HG02885 (cell line): ENCODE measurements at regions not wholly inside any gene's neighbourhood (a gene's known extent, or its start where the extent isn't known, plus 50 kb on each side); places are given as distances from the start of the nearest gene placed in this dataset.
"Not testable (repeated sequence)": the region's sequence is repeated elsewhere in the genome, so short reads cannot be mapped to it uniquely, and the experiment has no call there.

Experiments used
- ATAC-seq: cut with Tn5 transposase; IDR thresholded peaks from one replicate; pipeline ENCODE4 v1.9.1; 2021; ENCODE audit warnings: mild to moderate bottlenecking; ENCODE audit not compliant: unreplicated experiment, poor library complexity

DNA sequence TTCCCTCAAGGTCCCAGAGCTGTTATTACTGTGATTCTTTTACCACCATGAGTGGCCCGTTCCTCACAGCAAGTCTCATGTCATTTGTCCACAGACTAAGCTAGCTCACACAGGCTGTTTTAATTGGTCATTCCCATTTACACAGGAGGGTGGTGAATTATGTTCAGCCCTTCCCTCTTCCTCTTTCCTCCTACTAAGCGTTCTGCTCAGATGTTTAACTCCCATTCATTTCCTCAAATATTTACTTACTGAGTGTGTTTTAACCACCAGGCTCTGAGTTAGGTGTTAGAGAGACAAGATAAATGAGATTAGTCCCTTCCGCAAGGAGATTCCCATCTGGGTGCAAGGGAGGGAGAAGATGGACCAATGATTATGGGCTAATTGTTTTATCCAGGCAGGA, 403.6 kb upstream of the ACVR2A start:
- no peak for ATAC-seq

DNA sequence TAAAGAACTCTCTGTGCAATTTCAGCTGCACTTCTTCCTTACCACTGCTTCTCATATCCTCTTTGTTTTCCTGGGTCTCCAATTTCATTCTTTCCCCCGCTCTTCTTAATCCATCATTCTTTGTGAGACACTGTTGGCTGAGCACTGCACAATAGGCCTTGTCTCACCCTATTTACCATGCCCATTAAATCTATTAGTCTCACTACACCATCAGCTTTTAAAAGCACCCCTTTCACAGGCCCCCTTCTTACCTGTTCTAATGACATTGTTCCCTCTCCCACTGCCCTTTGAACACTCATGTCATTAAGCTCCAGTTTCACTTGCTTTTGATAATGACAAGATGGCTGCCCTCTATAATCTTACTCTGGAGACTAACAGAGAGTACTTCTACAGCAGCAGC, 404.1 kb upstream of the ACVR2A start:
- no peak for ATAC-seq

DNA sequence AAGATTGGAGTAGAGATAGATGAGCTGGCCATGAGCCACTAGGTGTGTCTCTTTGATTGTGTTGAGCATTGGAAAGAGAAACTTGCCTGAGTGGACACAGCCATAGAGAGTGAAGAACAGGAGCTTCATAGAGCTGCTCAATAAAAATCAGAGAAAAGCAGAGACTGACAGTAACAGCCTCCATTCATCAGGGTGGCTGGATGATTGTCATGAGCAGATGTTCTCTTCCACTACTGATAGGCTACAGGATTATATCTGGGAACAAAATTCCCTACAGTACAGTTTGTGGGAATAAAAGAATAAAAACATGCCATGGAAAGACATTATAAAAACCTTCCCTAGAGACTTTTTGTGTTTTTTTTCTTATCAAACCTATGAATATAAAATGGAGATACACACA, 404.8 kb upstream of the ACVR2A start:
- ATAC-seq = no peak

DNA sequence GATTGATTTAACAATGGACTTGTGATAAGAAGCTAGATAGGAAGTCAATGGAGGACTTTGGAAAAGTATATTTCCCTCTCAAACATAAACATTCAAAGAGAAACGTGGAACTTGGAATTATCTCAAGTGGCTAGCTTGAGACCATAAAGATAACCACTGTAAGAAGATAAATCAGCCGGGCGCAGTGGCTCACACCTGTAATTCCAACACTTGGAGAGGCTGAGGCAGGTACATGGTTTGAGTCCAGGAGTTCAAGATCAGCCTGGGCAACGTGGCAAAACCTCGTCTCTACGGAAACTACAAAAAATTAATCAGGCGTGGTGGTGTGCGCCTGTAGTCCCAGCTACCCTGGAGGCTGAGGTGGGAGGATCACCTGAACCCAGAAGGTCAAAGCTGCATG, 405.9 kb upstream of the ACVR2A start:
- no peak for ATAC-seq

DNA sequence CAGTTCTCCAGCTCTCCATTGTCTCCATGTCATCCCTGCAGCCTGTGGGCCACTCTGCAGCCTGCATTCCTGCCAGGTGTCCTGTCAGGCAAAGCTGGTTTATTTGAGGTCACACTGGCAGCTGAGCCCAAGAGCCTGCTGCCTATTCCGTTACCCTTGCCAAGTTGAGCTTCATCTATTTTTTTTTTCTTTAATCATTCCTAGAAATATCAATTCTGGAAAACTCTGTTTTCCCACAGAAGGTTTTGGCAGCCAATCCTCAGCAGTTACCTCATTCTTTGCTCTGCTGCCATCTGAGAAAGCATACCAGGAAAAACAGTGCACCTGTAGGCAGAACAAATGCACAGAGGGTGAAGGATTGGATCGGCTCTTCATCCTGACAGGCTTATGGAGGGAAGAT, 411.0 kb upstream of the ACVR2A start:
- no peak for ATAC-seq

DNA sequence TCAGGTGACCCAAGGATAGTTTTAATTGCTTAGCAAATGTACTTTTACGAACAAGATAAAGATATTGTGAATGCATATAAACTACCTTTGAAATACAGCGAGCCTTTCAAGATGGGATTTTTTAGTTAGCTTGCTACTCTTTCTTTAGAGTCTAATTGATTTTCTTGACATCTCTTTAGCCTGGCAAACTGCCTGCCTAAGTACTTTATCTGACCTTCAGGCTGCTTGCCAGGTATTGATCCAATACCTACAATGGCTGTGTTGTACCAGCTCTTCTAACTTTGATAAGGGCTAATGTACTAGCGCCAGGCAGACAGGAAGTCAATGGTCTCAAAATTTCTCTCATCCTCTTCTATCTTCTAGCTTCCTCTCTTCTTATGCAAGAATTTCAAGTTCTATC, 414.4 kb upstream of the ACVR2A start:
- no peak for ATAC-seq

DNA sequence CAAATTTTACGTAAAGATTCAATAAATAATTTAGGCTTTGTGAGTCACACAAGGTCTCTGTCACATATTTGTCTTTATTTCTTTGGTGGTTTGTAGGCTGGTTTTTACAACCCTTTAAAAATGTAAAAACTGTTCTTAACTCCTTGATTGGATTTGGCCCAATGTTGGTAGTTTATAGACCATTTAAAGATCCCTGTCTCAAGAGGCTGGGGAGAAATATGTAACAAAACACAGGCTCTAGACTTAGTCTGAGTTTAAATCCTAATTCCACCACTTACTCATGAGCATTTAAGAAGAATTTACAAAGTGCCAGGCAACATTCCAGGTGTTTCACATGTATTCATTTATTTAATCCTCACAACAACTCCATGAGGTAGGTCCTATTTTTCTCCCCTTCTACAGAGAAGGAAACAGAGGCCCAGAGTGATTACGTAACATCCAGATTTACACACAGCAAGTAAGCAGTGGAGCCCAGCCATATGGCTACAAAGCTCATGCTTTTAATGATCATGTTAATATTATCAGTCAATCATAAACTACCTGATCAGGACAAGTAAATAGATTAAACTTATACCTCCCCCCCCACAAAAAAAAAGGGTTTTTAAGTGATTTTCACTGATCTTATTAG, 416.6 kb upstream of the ACVR2A start:
- no peak for ATAC-seq

DNA sequence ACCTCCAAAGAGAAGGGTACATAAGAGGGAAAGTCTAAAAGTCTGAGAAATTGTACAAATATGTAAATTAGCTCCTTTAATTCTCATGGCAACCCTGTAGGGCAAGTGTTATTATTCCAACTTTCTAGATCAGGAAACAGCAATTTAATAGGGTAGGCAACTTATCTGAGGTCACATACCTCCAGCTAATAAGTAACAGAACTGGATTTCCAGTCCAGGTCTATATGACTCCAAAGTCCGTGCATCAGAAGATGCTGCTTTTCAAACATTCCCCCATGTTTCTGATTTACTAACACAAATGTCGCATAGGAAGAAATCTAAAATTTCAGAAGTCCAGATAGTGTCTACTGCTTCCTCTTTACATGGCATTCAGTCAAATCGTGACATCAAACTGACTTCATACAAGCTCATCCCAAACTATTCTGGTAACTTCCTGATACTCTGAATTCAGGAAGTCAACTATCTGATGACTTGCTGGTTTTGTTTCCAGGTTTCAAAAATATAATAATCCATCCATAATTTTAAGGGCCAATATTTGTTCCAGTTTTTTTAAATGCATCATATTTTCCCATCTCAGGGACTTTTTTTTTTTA, 419.3 kb upstream of the ACVR2A start:
- no peak for ATAC-seq

DNA sequence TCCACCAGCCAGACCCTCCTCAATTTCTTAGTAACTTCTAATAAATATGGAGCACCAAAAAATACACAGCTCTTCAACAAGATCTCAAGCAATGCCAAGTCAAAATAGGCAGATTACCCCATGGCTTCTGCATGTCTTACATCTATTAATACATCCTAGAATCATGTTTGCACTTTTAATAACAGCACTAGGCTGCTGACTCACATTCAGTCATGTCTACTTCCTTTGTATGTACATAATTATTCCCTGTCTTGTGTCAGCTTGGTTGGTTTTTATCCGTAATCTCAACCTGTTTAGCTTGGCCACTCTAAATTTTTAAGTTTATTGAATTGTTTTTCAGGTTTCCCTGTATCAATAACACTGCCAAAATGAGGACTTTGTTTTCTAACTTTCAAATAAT, 420.1 kb upstream of the ACVR2A start:
- ATAC-seq = no peak

DNA sequence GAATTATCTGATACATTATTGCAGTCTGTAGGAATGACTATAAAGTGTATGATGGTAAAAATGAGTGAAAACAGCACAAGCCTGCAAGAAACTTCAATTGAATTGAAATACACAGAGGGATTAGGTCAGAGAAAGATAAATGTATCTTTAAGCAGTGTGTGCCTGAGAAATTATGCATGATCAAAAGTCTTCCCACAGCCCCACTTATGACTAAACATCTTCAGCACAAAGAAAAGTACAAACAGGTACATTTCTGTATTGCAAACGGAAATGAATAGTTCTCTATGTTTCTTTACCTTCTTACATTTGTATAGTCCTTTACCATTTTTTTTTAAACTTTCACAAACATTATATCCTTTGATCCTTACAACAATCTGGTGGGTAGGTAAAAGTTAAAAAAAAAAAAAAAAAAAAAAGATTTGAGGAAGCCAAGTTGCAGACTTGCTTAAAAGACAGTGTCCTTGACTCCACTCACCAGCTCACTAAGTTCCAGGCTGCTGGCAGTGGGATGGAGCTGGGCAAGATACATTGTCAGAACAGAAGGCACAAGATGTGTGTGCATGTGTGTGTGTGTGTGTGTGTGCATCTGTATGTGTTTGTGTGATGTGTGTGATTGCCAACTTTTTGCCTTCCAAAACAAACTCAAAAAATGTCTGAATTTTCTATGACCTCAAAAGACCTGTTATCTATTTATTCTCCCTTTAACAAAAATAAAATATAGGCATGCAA, 423.7 kb upstream of the ACVR2A start:
- ATAC-seq = no peak

DNA sequence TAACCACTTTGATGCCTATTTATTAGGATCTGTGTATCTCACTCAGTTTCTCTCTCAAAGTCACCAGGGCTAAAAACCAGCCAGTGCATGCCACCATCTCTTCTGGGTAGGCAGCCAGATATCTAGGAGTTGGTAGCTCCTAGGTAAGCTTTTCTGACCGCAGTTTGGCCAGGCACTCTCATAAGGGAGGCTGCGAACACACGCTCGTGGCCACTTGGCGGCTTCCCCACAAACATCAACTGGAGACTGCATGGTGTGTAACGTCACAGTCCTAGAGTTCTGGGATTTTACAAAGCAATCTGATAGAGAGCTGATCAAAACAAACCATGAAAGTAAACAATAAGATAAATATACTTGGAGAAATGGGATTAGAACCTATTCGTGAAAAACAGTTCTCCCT, 424.3 kb upstream of the ACVR2A start:
- no peak for ATAC-seq

DNA sequence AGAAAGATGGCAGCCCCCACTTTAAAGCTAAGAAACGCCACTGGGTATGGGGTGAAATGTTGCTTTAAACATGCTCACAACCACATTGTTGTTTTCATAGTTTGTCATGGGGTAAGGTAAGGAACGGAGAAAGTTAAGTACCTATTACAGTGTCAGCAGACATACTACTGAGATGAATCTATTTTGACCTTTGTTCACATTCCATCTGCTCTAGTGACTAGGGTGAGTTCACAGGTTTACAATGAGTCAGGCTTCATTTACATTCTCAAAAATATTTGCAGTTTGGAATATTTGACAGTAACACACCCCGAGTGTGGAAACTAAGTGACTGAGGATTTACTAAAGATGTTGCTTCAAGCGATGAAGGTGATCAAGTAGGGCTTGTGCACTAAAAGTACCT, 428.7 kb upstream of the ACVR2A start:
- ATAC-seq = no peak

DNA sequence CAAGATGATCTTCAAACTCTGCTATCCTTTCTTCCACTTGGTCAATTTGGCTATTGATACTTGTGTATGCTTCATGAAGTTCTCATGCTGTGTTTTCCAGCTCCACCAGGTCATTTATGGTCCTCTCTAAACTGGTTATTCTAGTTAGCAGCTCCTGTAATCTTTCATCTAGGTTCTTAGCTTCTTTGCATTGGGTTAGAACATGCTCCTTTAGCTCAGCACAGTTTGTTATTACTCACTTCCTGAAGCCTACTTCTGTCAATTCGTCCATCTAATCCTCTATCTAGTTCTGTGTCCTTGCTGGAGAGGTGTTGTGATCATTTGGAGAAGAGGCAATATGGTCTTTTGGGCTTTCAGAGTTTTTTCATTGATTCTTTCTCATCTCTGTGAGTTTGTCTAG, 430.2 kb upstream of the ACVR2A start:
- not testable (repeated sequence) for ATAC-seq

DNA sequence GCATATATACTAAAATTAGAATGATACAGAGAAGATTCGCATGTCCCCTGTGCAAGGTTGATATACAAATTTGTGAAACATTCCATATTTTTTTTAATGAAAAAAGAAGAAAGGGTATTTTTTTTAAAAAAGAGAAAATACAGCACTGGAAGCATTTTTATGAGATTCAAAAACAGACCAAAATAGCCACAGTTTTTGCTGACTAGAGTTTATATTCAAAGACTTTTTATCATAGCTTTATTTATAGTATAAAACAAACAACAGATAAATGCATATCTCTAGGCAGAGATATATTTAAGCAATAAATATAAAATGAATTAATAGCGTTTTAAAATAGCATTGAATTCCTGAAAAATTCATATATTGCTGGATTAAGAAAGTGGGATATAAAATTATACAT, 436.5 kb upstream of the ACVR2A start:
- ATAC-seq = no peak

DNA sequence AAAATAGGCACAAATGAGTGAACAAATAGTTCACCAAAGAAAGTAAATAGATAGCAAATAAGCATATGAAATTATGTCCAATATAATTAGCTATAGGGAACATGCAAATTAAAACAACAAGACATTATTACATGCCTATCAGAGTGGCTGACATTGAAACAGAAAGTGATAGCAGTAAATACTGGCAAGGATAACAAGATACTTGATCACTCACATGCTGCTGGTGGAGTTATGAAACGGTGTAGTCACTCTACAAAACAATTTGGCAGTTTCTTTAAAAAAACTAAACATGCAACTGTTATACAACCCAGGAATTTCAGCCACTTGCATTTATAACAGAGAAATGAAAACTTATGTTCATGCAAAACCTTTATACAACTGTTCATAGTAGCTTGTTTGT, 439.2 kb upstream of the ACVR2A start:
- ATAC-seq = no peak

DNA sequence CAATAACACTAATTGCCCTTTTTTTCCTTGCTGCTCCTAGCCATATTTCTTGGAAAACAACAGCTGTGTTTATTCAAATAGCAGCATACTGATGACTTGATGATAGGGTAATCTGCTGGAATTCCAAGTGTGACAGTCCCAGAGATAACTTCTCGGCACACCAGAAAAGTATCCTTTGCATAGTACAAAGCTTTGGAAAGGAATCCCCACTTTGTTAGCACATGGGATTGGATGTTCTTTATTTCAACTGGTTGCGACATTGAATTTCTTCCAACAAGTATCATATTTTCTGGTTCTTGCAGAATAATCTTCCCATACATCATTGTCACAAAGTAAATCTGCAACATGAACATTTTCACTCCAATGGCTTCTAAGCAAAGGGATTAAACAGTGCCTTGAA, 445.8 kb upstream of the ACVR2A start:
- ATAC-seq = no peak

DNA sequence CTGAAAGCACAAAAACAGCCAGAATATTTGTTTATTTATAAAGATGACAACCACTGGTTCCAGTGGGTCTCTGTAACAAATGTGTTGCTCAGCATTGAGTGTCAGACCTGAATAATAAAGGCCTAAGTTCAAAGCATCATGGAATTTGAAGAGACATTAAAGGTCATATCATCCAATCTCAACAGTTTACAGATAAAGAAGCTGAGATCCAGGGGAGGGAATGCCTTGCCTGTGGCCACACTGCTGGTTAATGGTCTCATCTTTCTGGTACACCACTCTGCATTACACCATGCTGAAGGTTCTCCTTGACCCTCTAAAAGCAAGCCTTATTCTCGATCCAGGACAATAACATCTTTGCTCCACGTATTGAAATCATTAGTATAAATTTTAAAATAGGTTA, 446.5 kb upstream of the ACVR2A start:
- no peak for ATAC-seq

DNA sequence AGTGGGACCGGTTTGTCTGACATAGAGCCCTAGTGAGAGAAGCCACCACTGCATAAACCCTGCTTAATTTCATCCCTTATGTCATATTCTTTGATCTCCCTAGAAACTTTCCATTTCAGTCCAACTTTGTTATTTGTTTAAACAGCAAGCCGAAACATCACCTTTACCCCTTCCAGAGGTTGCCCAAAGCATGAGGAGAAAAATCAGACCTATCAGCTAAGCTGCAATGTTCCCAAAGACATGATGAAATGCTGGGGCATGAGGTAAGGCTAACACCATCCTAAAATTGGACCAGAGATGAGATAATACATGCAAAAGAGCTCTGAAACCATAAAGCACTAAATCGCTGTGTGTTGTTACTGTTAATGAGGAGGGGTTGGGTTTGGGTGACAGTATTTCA, 447.9 kb upstream of the ACVR2A start:
- ATAC-seq = no peak

DNA sequence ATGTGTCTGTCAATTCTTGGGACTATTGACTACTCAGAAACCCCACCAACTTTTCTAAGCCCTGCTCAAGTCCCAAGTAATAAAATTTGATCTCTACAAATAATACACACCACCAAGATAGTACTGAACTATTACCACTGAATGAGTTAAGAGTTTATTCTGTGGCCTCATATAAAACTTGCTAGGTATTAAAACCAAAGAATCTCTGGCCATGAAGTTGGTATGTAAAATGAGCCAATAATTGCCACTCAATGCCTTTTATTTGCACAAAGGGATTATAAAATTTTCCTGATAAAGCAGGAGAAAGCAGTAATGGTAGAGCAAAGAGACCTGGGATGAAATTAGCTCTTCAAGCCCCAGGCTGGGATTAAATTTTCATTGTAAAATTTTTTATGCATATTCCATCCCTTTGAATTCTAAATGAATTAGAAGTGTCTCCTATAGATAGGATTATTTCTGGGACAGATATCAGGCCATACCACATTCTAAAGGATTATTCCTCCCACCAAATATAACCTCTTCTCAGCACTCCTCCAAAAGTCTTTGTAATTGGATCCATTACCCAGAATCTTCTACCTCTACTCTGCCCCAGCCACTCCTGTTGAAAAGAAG, 450.5 kb upstream of the ACVR2A start:
- ATAC-seq = no peak

DNA sequence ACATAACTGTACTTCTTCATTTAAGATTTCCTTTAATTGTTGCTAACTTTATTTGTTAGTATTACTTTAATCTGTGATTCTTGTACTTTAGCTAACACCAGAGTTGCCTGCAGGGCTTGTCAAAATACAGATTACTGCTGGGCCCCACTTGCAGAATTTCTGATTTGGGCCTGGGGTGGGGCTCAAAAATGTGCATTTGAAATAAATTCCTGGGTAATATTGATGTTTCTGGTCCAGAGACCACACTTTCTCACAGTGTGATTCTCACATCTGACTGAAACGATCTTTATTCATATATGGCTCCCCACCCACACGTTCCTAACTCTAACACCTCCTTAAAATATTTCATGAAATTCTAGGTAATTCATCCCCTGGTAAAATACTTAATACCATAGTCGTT, 452.6 kb upstream of the ACVR2A start:
- ATAC-seq = no peak

DNA sequence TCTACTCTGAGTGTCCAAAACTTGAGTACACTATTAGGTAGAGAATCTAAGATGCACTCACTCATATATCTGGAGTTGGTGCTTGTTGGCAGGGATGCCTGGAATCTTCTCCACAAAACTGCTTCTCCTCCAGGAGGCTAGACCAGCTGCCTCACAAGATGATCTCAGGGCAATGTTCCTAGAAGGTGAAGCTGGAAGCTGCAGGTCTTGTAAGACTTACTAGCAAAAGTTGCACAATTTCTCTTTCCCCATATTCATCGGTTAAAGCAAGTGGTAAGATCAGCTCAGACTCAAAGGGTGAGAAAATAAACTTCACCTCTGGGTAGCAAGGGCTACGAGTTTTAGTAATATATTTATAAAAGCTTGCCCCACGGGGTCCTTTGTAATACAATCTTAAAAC, 454.4 kb upstream of the ACVR2A start:
- ATAC-seq = no peak

DNA sequence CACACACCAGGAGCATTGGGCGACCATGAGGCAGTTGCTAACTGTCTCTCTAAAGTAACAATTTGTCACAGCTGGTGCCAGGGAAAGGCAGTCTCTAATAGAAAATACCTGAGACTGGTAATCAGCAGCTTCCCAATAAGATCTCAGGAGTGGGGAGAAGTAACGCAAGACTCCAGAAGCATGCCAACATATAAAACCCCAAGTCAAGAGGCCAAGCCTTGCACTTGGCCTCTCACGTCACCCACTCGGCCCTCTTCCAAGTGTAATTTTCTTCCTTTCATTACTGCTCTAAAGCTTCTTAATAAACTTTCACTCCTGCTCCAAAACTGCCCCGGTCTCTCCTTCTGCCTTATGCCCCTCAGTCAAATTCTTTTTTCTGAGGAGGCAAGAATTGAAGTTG, 455.6 kb upstream of the ACVR2A start:
- no peak for ATAC-seq
